Activated CD8-positive, alpha-beta T cell treated with anti-CD3 and anti-CD28 coated beads for 36 hours (primary cell): ENCODE measurements at regions not wholly inside any gene's neighbourhood (a gene's known extent, or its start where the extent isn't known, plus 50 kb on each side); places are given as distances from the start of the nearest gene placed in this dataset.
"Not testable (repeated sequence)": the region's sequence is repeated elsewhere in the genome, so short reads cannot be mapped to it uniquely, and the experiment has no call there.

Experiments
- ATAC-seq: fragments of 200-7000 bp; cut with Tn5 transposase; one replicate; pipeline ENCODE4 v1.10.0; 2021; ENCODE audit warnings: mild to moderate bottlenecking, moderate library complexity
- CTCF ChIA-PET: fragments of 350-600 bp; sonication (Branson Sonifier 250); formaldehyde crosslinking; loops from one replicate; lab custom pipeline; 2021; ENCODE audit warnings: antibody characterized with exemption; lab: Charles Lee
- POLR2A ChIA-PET: fragments of 350-600 bp; sonication (Branson Sonifier 250); formaldehyde crosslinking; loops from one replicate; lab custom pipeline; 2021; ENCODE audit warnings: antibody characterized with exemption; lab: Charles Lee
- DNase-seq: peaks from one replicate; pipeline ENCODE4 v3.0.0-alpha.2; 2020
- H3K27ac Mint-ChIP-seq: one replicate; pipeline ENCODE4 v1.8.0; 2021; ENCODE audit warnings: mild to moderate bottlenecking, mixed read lengths
- H3K27me3 Mint-ChIP-seq: one replicate; pipeline ENCODE4 v1.8.0; 2021; ENCODE audit warnings: mixed read lengths
- H3K36me3 Mint-ChIP-seq: one replicate; pipeline ENCODE4 v1.8.0; 2021; ENCODE audit warnings: low read depth, mixed read lengths
- H3K4me1 Mint-ChIP-seq: one replicate; pipeline ENCODE4 v1.8.0; 2021; ENCODE audit warnings: low read depth, mixed read lengths
- H3K4me3 Mint-ChIP-seq: one replicate; pipeline ENCODE4 v1.8.0; 2021; ENCODE audit warnings: mild to moderate bottlenecking, moderate library complexity, mixed read lengths
- H3K9me3 Mint-ChIP-seq: one replicate; pipeline ENCODE4 v1.8.0; 2021; ENCODE audit warnings: mixed read lengths
- CTCF ChIP-seq: fragments of 200-600 bp; IDR thresholded peaks from one replicate; pipeline ENCODE4 v1.8.0; 2022; ENCODE audit warnings: antibody characterized with exemption, mild to moderate bottlenecking
- intact Hi-C: fragments of 100-400 bp; cut with micrococcal nuclease; formaldehyde crosslinking; loops from one replicate; pipeline ENCODE4 v1.10.0; 2022

GRCh38 chr5:36457511-36458270 is 148.7 kb upstream of the SLC1A3 start:
- DNase-seq = no peak
- TF ChIP-seq CTCF = no peak
- H3K36me3 Mint-ChIP-seq = no peaks in the 10 kb centered on the region
- H3K4me3 Mint-ChIP-seq = no peak overlapping the region
- no peak for ATAC-seq
- no peaks in the 10 kb centered on the region for H3K9me3 Mint-ChIP-seq
- no peaks in the 10 kb centered on the region for H3K4me1 Mint-ChIP-seq
- intact Hi-C loops = no loop called here
- H3K27me3 Mint-ChIP-seq = peaks cover 2% of the 10 kb centered on the region
- POLR2A ChIA-PET = no interaction called here
- H3K27ac Mint-ChIP-seq = no peak overlapping the region
- CTCF ChIA-PET = no interaction called here

- no peaks in the 10 kb centered on the region for H3K9me3 Mint-ChIP-seq
- H3K4me1 Mint-ChIP-seq = no peaks in the 10 kb centered on the region
- DNase-seq (no peak), ATAC-seq (no peak)
- no peak overlapping the region for H3K27ac Mint-ChIP-seq
- H3K27me3 Mint-ChIP-seq = peaks cover 3% of the 10 kb centered on the region
- no peaks in the 10 kb centered on the region for H3K36me3 Mint-ChIP-seq
- ChIA-PET POLR2A (no interaction called here), CTCF (interaction anchor here (1.0 to 1.3 kb wide), 4 partner anchors 14 to 106 kb away, joined by 3 to 4 read pairs (median 4); no protein-coding TSS in a partner anchor)
- intact Hi-C loops = no loop called here
- H3K4me3 Mint-ChIP-seq = no peak overlapping the region
- no peak for TF ChIP-seq CTCF
Observed at GRCh38 chr5:36458746-36459145, 147.7 kb upstream of the SLC1A3 start.

- ATAC-seq (peak; percentile 13), DNase-seq (no peak)
- POLR2A ChIA-PET = interaction anchor here (0.6 kb wide), 2 partner anchors 10 to 486 kb away, joined by 3 to 4 read pairs; no protein-coding TSS in a partner anchor
- Mint-ChIP-seq H3K36me3 (no peaks in the 10 kb centered on the region), H3K27ac (no peak overlapping the region), H3K27me3 (peaks cover 3% of the 10 kb centered on the region), H3K9me3 (no peaks in the 10 kb centered on the region), H3K4me3 (no peak overlapping the region), H3K4me1 (no peaks in the 10 kb centered on the region)
- peak; percentile 24 for TF ChIP-seq CTCF
- CTCF ChIA-PET = interaction anchor here (0.6 to 1.8 kb wide), 7 partner anchors 14 to 380 kb away, joined by 3 to 4 read pairs (median 3); no protein-coding TSS in a partner anchor
- intact Hi-C loops = no loop called here
Observed at GRCh38 chr5:36459176-36460135, 146.9 kb upstream of the SLC1A3 start.

- H3K27ac Mint-ChIP-seq = no peak overlapping the region
- TF ChIP-seq CTCF = no peak
- no peaks in the 10 kb centered on the region for H3K36me3 Mint-ChIP-seq
- H3K9me3 Mint-ChIP-seq = no peaks in the 10 kb centered on the region
- no peak overlapping the region for H3K4me3 Mint-ChIP-seq
- ChIA-PET CTCF (no interaction called here), POLR2A (no interaction called here)
- peaks cover 3% of the 10 kb centered on the region for H3K27me3 Mint-ChIP-seq
- DNase-seq (no peak), ATAC-seq (no peak)
- intact Hi-C loops = no loop called here
- no peaks in the 10 kb centered on the region for H3K4me1 Mint-ChIP-seq
Observed at GRCh38 chr5:36462295-36463021, 143.9 kb upstream of the SLC1A3 start.

- DNase-seq, POLR2A ChIA-PET, CTCF ChIA-PET, H3K27me3 Mint-ChIP-seq, H3K36me3 Mint-ChIP-seq, H3K4me1 Mint-ChIP-seq, H3K4me3 Mint-ChIP-seq, ATAC-seq, H3K9me3 Mint-ChIP-seq, H3K27ac Mint-ChIP-seq, intact Hi-C loops: not testable (repeated sequence)
Observed at GRCh38 chr5:36475942-36476341, 130.5 kb upstream of the SLC1A3 start.
